Ovary (tissue), 3 donors: ENCODE measurements at regions not wholly inside any gene's neighbourhood (a gene's known extent, or its start where the extent isn't known, plus 50 kb on each side); places are given as distances from the start of the nearest gene placed in this dataset.

Experiments used
- CTCF ChIP-seq, 3 donors: fragments of 450-650 bp in 2 of 3; fragments of 200-600 bp in 1 of 3; IDR thresholded peaks; one replicate each; pipeline versions ENCODE4 v1.5.1 to v1.8.0; 2016 to 2022; ENCODE audit warnings: antibody characterized with exemption in 3 of 3, mild to moderate bottlenecking in 1 of 3
- POLR2A ChIP-seq: fragments of 450-650 bp; IDR thresholded peaks from one replicate; pipeline ENCODE4 v1.6.1; 2017; ENCODE audit warnings: antibody characterized with exemption, mild to moderate bottlenecking, moderate library complexity
- donor health status: DM: no; HTN: no; CAD: no.

GRCh38 chr3:137511655-137512054 is 252.5 kb upstream of the SOX14 start:
- no peak for TF ChIP-seq CTCF (IDR thresholded peaks at IDR 0.05)
- no peak for TF ChIP-seq POLR2A
